ENCODE measurements at regions not wholly inside any gene's neighbourhood (a gene's known extent, or its start where the extent isn't known, plus 50 kb on each side); places are given as distances from the start of the nearest gene placed in this dataset.

- Histone ChIP-seq H3K27me3 (no peaks in the 10 kb centered on the region), H3K4me3 (no peak overlapping the region), H3K9me3 (no peaks in the 10 kb centered on the region), H3K27ac (no peak overlapping the region), H3K36me3 (no peaks in the 10 kb centered on the region), H3K4me1 (no peaks in the 10 kb centered on the region)
- WGBS, 2 donors: 89 to 94% methylated on average over 3 of the region's 3 CpGs
- DNase-seq (ENCODE audit: low spot score in 2 of 2): no peak
- TF ChIP-seq, protein P1, sequence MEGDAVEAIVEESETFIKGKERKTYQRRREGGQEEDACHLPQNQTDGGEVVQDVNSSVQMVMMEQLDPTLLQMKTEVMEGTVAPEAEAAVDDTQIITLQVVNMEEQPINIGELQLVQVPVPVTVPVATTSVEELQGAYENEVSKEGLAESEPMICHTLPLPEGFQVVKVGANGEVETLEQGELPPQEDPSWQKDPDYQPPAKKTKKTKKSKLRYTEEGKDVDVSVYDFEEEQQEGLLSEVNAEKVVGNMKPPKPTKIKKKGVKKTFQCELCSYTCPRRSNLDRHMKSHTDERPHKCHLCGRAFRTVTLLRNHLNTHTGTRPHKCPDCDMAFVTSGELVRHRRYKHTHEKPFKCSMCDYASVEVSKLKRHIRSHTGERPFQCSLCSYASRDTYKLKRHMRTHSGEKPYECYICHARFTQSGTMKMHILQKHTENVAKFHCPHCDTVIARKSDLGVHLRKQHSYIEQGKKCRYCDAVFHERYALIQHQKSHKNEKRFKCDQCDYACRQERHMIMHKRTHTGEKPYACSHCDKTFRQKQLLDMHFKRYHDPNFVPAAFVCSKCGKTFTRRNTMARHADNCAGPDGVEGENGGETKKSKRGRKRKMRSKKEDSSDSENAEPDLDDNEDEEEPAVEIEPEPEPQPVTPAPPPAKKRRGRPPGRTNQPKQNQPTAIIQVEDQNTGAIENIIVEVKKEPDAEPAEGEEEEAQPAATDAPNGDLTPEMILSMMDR (IDR thresholded peaks at IDR 0.05): no peak
- TF ChIP-seq POLR2A (IDR thresholded peaks at IDR 0.05): no peak
- TF ChIP-seq EP300 (IDR thresholded peaks at IDR 0.05): no peak
These were observed 427.9 kb upstream of the B3GALT2 start for GRCh38 chr1:193614275-193614674.

DNA sequence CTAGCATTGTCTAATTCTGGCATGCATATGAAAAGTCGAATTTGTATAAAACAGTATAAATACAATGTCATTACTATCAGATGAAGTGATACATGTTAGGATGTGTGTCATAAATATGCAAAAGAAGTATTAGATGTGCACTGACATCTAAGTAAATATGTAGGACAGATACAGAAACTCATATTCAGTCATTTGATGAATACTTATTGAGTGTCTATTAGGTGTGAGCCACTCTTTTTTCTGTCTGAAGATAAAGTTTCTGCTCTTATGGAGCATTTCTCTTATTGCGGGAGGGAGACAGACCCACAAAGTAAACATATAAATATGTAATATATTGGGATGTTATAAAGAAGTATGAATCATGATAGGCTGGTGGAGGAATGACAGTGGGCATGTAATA lies 426.6 kb upstream of the B3GALT2 start:
- no peak for DNase-seq (ENCODE audit: low spot score in 2 of 2)
- H3K27ac ChIP-seq: no peak overlapping the region

DNA sequence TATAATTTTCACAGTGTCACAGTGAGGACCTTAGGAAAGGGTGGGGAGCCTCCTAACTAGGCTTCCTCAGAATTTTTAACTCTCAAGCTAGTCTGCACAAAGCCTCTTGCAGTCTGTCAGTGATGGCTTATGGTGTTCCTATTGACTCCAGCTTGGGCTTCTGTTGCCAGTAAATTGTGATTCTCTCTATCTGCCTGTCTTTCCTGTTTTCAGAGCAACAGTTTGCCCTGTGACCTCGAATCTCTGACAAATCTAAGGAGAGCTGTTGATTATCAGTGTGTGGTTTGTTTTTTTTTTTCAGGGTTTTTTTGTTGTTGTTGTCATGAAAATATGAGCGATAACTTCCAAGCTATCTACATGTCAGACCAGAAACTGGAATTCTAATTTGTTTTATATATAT lies 423.2 kb upstream of the B3GALT2 start:
- no peaks in the 10 kb centered on the region for H3K27me3 ChIP-seq
- no peaks in the 10 kb centered on the region for H3K4me1 ChIP-seq
- WGBS, 2 donors: 73 to 80% methylated on average over 2 of the region's 2 CpGs
- H3K4me3 ChIP-seq: no peak overlapping the region
- H3K9me3 ChIP-seq: peaks cover 0 to 8% (median 1%) of the 10 kb centered on the region in 4 donors
- no peaks in the 10 kb centered on the region for H3K36me3 ChIP-seq
- TF ChIP-seq POLR2A (IDR thresholded peaks at IDR 0.05): no peak
- H3K27ac ChIP-seq: no peak overlapping the region
- DNase-seq (ENCODE audit: low spot score in 2 of 2): no peak

More for the DNA sequence above, 426.6 kb upstream of the B3GALT2 start:
- Histone ChIP-seq H3K4me1 (no peaks in the 10 kb centered on the region), H3K4me3 (no peak overlapping the region), H3K27me3 (no peaks in the 10 kb centered on the region), H3K9me3 (peaks cover 0 to 8% (median 1%) of the 10 kb centered on the region in 4 donors), H3K36me3 (no peaks in the 10 kb centered on the region)
- TF ChIP-seq EP300 (IDR thresholded peaks at IDR 0.05) (no peak), POLR2A (IDR thresholded peaks at IDR 0.05) (no peak)
- TF ChIP-seq, protein P1 (IDR thresholded peaks at IDR 0.05): no peak
- 81 to 87% methylated on average over 2 of the region's 2 CpGs for WGBS, 2 donors

- H3K36me3 ChIP-seq: no peaks in the 10 kb centered on the region
- H3K4me1 ChIP-seq: no peaks in the 10 kb centered on the region
- TF ChIP-seq, protein P1 (IDR thresholded peaks at IDR 0.05): no peak
- TF ChIP-seq EP300 (IDR thresholded peaks at IDR 0.05) (no peak), POLR2A (IDR thresholded peaks at IDR 0.05) (no peak)
- no peak for DNase-seq (ENCODE audit: low spot score in 2 of 2)
- H3K27me3 ChIP-seq: no peaks in the 10 kb centered on the region
- no peak overlapping the region for H3K27ac ChIP-seq
- WGBS, 2 donors: 90 to 96% methylated on average over 3 of the region's 3 CpGs
- H3K4me3 ChIP-seq: no peak overlapping the region
- peaks cover 0 to 8% (median 1%) of the 10 kb centered on the region in 4 donors for H3K9me3 ChIP-seq
These were observed 421.4 kb upstream of the B3GALT2 start for GRCh38 chr1:193607787-193608186.

GRCh38 chr1:193606035-193606434 lies 419.6 kb upstream of the B3GALT2 start:
- no peaks in the 10 kb centered on the region for H3K27me3 ChIP-seq
- no peaks in the 10 kb centered on the region for H3K4me1 ChIP-seq
- no peak for DNase-seq (ENCODE audit: low spot score in 2 of 2)
- H3K9me3 ChIP-seq: peaks cover 0 to 8% (median 1%) of the 10 kb centered on the region in 4 donors
- TF ChIP-seq, protein P1 (IDR thresholded peaks at IDR 0.05): no peak
- TF ChIP-seq EP300 (IDR thresholded peaks at IDR 0.05) (no peak), POLR2A (IDR thresholded peaks at IDR 0.05) (no peak)
- 92 to 96% methylated on average over 5 of the region's 5 CpGs for WGBS, 2 donors
- no peak overlapping the region for H3K4me3 ChIP-seq
- no peak overlapping the region for H3K27ac ChIP-seq
- no peaks in the 10 kb centered on the region for H3K36me3 ChIP-seq

- no peaks in the 10 kb centered on the region for H3K4me1 ChIP-seq
- WGBS, 2 donors: 60 to 76% methylated on average over 2 of the region's 2 CpGs
- DNase-seq (ENCODE audit: low spot score in 2 of 2): no peak
- TF ChIP-seq, protein P1 (IDR thresholded peaks at IDR 0.05): no peak
- TF ChIP-seq POLR2A (IDR thresholded peaks at IDR 0.05) (no peak), EP300 (IDR thresholded peaks at IDR 0.05) (no peak)
- H3K36me3 ChIP-seq: no peaks in the 10 kb centered on the region
- H3K27me3 ChIP-seq: no peaks in the 10 kb centered on the region
- H3K9me3 ChIP-seq: no peaks in the 10 kb centered on the region
- no peak overlapping the region for H3K4me3 ChIP-seq
- H3K27ac ChIP-seq: no peak overlapping the region
These were observed 416.3 kb upstream of the B3GALT2 start for GRCh38 chr1:193602705-193603104.
